ENCODE measurements at regions not wholly inside any gene's neighbourhood (a gene's known extent, or its start where the extent isn't known, plus 50 kb on each side); places are given as distances from the start of the nearest gene placed in this dataset.
"Not testable (repeated sequence)": the region's sequence is repeated elsewhere in the genome, so short reads cannot be mapped to it uniquely, and the experiment has no call there.

DNA sequence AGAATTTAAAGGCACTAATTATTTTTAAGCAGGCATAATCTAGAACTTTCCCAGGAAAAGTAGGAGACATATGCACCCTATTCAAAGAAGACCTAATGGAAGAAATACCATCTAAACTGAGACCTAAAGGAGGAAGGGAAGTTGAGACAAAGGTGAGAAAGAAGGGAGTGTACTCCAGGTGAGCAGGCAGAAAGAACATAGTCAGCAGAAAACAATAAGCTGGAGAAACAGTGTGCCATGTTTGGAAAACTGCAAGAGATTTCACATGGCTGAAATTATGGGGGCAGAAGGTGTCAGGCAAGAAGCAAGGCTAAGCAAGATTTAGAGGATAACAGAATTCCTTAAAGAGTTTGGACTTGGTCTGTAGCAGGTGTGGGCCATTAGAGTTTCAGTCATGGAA lies 167.0 kb upstream of the USP25 start:
- in situ Hi-C loops (cut with HindIII; ENCODE audit: low sequenced_read_pairs) = no loop called here

DNA sequence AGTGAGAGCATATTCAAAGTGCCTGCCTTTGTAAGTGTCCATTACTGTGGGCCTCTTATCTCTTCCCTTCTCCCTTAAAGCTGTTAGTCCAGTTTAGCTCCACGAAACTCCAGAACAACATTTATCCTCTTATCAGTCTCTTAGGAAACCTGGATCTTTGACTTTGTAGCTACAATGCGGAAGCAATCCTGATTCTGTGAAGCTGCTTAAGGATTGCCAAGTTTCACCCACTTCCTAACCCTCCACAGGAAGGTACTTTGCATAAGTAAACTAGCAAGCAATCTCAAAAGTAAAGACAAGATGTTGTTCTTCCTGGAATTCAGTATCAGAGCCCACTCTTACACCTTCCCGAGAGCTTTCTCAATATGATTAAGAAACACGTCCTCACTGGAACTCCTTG lies 164.9 kb upstream of the USP25 start:
- in situ Hi-C loops (cut with HindIII; ENCODE audit: low sequenced_read_pairs) = no loop called here

DNA sequence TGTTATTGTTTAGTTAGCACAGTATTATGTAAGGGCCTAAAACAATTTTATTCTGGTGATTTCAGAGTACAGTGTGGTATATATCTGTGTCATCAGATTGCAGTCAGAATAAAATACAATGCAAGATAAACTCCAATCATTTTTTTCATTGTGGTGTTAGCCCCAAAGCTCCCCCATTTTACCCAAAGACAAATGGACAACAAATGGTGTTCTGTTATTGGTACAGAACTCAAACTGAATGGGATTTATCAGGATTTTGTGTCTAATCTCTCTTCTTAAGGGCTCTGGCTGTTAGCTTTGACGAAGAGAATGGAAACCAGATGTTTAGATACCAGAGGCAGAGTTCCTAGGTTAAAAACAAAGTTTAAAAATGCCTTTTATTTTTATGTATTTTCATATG lies 163.1 kb upstream of the USP25 start:
- in situ Hi-C loops (cut with HindIII; ENCODE audit: low sequenced_read_pairs) = no loop called here

DNA sequence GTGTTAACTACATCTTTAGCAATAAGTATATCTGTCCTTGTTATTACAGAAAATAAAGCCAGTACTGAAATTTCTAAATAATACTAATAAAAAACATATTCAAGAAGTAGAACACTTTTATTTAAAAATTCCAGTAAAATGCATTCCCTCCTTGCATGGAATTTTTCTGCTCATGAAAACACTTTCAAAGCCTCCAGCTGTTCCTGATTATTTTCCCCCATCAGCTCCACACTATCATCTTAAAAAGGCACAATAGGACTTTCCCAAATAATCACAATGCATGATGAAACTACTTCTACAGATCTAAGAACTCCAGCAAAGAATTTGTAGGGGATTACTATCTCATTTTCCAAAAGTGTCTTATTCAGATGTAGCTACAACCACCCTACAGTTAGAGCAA lies 162.6 kb upstream of the USP25 start:
- in situ Hi-C loops (cut with HindIII; ENCODE audit: low sequenced_read_pairs) = no loop called here

DNA sequence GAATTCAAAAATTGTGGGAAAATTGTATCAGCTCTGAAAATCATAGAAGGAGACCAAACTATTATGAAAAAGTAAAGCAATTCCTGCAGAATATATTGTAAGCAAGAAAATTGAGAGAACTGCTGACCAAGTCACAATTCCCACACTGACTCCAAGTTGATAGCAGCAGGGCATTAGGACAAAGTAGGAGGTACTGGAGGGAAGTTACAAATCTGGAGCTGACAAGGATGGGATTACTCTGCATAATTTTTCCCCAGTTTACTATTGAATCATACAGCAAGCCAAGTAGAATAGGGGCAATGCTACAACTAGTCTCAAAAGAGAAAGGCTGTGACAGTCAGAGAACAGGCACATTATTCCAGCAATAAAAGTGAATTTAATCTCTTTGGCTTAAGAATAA lies 161.3 kb upstream of the USP25 start:
- in situ Hi-C loops (cut with HindIII; ENCODE audit: low sequenced_read_pairs) = no loop called here

DNA sequence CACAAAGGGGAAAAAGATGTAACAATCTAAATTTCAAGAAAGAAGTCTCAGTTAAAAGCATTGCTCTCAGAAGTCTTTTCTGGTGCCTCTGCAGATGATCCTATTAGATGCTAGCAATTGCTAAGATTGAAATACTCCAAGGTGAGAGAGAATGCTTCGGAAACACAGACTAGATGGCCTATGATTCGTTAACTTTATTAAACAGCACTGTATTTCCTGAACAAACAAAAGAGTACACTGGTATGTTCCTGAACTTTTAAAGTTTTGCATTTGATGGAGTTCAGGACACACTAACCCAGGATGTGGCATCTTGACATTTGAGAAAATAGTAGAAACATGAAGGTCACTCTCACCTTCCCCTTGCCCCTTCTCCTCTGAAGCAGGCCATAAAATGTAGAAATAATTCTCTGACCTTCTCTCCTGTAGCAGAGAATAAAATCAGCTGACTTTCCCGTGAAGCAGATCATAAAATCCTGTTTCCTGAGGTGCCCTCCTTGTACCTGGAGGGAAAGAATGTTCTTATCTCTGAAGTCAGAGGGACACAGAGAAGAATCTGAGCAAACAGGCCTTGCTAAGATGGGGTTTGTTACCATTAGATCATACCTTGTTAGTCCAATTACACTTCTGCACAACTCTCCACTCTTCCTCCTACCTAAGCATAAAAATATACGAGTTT lies 142.9 kb upstream of the USP25 start:
- in situ Hi-C loops (cut with HindIII; ENCODE audit: low sequenced_read_pairs) = no loop called here

DNA sequence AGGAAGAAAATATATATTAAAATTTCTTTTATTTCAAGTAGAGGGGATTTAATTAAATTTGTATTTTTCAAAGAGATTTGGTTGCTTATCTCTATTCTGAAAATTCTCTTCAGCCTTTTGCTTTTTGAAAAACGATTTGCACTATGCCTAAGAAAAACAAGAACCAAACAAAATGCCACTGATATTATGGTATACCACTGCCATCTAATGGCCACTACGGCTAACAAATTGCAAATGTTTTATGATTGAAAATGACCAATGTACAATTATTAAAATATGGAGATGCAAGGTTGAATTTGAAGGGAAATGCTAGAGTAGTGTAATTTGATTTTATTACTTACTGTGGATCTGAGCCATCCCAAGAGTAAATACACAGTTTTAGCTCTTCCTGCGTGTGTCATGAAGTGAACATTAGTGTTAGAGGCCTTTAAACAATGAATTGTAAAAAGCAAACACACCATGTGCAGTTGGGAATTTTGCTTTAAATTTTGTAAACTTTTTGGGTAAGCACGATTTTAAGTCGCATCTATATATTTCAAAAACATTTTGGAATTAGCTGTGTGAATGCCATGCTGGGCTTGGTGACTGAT lies 137.4 kb upstream of the USP25 start:
- in situ Hi-C loops (cut with HindIII; ENCODE audit: low sequenced_read_pairs) = no loop called here

DNA sequence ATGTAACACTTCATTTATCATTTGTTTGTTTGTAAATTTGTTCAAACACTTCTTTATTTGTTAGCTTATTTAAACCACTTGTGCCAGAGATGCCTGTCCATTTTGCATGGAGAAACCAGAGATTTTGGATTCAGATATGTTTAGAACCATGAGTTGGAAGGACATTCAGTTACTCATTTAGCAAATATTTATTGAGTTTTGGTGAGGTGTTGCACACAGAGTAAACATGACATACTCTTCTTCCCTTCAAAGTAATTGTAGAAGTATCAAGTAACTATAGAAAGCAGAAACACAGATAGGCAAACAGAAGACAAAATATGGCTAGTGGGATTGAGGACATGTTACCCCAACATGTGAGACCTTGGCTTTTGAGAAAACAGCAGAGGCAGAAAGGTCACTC lies 136.8 kb upstream of the USP25 start:
- in situ Hi-C loops (cut with HindIII; ENCODE audit: low sequenced_read_pairs) = no loop called here

DNA sequence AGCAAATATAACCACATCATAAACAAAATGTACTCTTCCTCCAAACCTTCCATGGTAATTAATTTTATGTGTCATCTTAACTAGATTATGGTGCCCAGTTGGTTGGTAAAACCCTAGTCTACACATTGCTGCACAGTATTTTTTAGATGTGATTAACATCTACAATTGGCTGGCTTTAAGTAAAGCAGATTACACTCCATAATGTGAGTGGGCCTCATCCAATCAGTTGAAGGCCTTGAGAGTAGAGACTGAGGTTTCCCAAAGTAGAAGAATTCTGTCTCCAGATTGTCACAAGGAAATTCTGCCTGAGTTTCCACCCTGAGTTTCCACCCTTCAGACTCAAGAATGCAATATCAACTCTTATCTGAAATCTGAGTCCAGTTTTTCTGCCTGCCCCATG lies 128.4 kb upstream of the USP25 start:
- in situ Hi-C loops (cut with HindIII; ENCODE audit: low sequenced_read_pairs) = no loop called here

DNA sequence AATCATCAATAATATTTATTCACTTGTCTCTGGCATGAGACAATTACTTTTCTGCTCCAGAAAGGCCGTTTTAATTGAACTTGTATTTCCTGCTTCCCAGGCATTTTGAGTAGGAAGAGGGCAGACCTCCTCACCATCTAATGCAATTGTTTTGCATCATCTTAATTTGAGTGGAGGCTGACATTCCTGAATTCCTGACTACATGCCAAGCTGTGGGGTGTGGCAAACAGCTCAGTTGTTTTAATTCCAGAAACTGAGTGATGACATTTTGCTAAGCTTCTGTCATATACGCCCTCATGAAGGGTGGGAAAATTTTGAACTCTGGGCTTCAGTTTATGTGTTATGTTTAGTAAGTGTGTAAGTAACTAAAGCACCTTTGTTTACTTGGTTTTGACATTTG lies 125.4 kb upstream of the USP25 start:
- in situ Hi-C loops (cut with HindIII; ENCODE audit: low sequenced_read_pairs) = no loop called here

DNA sequence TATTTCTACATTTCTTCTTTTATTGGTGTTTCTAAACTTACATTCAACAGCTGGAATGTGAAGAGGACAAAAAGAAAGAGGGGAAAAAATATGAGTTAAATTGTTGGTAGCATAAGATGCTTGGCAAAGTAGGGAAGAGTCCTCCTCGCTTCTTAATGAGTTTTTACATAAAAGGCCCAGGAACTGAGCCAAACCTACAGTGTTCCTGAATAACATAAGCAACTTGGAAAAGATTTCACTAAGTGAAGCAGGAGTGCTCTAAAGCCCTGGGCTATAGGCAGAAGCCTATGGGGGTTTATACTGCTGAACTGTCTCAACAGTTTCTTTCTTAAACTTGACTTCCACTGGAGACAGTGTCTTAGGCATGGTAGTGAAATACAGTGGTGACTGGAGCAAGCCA lies 115.0 kb upstream of the USP25 start:
- in situ Hi-C loops (cut with HindIII; ENCODE audit: low sequenced_read_pairs) = no loop called here

DNA sequence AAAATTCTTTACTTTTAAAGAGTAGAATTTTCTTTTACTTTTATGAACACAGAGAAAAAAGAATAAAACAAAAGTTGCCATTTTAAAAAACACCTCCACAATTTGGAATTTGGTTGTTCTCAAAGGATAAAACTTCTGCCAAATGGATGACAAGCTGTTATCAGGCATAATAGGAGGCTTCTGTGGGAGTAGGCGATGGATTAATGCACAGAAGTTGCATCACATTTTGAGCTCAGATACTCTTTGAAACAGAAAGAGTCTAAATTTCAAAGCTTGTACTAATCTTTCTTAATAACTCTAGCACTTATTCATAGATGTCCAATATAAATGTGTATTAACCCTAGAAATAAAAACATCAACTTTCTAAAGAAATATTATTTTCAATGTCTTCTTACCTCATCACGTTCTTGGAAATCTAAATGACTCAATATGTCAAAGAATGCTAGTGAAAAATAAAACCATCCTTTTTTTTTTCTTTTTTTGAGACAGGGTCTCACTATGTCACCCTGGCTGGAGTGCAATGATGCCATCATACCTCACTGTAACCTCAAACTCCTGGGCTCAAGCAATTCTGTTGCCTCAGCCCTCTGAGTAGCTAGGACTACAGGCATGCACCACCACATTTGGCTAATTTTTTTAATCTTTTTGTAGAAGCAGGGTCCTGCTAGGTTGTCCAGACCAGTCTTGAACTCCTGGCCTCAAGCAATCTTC lies 112.8 kb upstream of the USP25 start:
- in situ Hi-C loops (cut with HindIII; ENCODE audit: low sequenced_read_pairs) = no loop called here

DNA sequence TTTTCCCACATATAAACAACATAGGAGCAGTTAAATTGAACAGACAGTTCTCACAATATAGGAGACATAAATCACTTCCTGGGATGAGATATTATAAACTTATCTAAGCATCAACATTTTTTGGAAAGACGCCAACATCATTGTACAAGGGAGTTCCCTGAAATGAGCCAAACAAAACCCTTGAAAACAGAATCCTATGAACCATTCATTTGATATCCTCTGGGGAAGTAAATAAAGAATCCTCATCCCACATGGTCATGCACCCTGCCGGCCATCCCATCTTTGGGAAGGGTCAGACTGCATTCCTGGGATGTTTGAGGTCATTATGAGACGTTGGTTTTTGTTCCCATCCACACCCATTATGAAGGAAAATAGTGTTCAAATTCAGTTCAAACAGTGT lies 111.8 kb upstream of the USP25 start:
- in situ Hi-C loops (cut with HindIII; ENCODE audit: low sequenced_read_pairs) = no loop called here

DNA sequence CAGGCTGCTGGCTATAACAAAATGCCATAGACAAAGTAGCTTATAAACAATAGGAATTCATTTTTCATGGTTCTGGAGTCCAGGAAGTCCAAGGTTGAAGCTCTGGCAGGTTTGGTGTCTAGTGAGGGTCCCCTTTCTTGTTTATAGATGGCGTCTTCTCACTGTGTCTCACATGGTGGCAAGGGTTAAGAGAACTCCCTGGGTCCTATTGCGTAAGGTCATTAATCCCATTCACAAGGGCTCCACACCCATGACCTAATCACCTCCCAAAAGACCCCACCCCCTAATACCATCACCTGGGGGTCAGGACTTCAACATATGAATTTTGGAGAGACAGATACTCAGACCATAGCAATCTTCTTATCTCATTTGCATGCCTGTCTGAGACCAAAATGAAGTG lies 108.9 kb upstream of the USP25 start:
- in situ Hi-C loops (cut with HindIII; ENCODE audit: low sequenced_read_pairs) = no loop called here

DNA sequence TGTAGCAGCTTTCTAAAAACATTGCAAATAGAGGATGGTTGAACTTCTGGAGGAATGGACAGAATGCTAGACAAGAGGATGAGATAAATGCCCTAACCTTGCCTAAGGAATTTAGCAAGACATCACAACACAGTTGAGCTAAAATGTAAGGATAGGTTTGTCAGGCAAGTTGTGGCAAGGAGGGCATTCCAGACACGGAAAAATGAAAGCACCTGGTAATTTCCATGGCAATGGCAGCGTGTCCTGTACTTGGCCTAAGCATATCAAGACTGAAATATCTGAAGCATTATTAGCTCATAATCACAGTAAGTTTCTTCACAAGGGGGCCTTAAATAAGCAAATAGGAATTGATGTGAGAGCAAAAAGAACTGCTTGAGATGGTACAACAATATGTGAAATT lies 105.1 kb upstream of the USP25 start:
- in situ Hi-C loops (cut with HindIII; ENCODE audit: low sequenced_read_pairs) = no loop called here

DNA sequence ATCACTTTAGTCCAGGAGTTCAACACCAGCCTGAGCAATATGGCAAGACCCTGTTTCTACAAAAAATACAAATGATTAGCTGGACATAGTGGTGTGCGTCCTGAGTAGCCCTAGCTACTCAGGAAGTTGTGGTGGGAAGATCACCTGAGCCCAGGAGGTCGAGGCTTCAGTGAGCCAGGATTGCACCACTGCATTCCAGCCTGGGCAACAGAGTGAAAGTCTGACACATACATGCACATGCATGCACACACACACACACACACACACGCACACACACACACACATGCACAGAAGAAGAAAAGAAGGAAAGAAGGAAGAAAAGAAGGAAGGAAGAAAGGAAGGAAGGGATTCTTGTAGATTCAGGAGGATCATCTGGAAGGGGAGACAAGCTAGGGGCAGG lies 104.4 kb upstream of the USP25 start:
- in situ Hi-C loops (cut with HindIII; ENCODE audit: low sequenced_read_pairs) = no loop called here

DNA sequence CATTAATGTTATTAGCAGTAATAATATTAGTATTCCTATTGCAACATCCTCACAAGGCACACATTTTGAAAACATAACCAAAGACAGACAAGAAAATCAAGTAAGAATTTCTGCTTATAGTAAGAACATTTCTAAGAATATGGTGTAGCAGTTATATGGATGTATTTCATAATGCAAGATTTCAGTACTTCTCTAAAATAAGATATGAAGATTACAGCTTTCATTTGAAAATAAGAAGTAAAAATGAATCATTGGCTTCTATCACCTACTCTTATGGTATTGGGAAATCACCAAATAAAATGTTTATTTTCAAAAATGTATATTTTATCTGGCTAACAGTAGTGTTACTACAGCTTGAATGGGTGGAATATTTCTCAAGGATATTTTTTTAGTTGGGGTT lies 103.8 kb upstream of the USP25 start:
- in situ Hi-C loops (cut with HindIII; ENCODE audit: low sequenced_read_pairs) = no loop called here

DNA sequence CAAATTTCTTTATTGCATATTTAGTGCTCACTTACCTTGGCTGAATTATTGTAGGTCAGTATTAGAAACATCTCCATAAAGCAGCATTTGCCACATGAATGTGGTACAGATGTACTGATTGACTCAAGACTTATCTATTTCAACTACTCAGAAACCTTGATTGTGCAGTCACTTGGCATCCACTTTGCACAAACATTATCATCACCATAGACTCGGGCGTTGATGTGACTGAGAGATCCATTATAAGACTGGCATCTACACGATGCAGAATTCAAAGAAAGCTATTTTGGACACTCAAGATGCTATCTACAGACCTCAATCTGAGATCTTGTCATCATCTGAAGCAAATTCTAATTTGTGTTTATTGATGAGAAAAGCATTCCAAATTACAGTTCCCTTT lies 102.8 kb upstream of the USP25 start:
- in situ Hi-C loops (cut with HindIII; ENCODE audit: low sequenced_read_pairs) = no loop called here

DNA sequence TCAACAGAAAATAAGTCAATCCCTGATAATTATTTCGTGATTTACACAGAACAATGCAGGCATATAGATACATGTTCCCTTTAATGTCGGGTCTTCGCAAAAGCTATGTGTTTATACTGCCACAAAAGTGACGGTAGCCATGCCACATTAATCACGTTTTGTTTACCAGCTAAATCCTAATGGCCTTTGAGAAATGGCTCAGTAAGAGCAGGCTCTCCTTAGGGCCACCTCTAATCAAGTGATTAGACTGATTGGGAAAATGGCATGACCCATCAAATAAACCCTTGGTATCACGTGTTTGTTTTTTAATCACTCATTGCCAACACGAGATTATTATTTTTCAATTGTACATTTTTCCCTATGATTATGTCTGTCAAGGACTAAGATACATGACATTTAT lies 102.0 kb upstream of the USP25 start:
- in situ Hi-C loops (cut with HindIII; ENCODE audit: low sequenced_read_pairs) = no loop called here

DNA sequence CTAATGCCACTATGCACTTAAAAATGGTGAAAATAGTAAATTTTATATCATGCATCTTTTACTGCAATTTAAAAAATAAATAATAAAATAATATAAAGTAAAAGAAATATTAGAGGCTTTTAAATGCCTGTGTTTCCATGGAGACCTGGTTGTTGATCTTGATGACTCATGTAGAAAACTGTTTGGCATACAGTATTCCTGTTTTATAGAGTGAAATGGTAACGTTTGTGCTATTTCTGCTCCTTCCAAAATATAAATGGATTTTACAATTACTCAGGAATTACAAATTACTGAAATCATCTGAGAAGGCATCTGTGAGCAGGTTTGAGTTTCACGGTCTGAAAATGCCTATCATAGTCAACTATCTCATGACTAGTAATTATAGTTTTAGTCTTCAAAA lies 98.4 kb upstream of the USP25 start:
- in situ Hi-C loops (cut with HindIII; ENCODE audit: low sequenced_read_pairs) = no loop called here

DNA sequence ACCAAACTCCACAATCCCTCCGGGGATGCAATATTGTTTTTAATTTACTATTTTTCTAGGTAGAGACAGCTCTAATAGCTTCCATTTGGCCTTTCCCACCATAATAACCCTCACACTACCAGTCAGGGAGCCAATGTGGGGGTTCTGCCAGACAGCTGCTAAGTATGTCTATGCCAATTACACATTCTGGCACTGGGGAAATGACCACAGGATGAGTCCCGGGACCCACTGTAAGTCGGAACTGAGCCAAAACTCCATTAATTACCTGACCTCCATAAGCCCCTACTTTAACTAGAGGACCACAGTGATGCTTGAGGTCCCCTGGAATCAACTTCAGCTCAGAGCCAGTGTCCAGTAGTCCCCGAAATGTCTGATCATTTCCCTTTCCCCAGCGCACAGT lies 95.2 kb upstream of the USP25 start:
- in situ Hi-C loops (cut with HindIII; ENCODE audit: low sequenced_read_pairs) = not testable (repeated sequence)

DNA sequence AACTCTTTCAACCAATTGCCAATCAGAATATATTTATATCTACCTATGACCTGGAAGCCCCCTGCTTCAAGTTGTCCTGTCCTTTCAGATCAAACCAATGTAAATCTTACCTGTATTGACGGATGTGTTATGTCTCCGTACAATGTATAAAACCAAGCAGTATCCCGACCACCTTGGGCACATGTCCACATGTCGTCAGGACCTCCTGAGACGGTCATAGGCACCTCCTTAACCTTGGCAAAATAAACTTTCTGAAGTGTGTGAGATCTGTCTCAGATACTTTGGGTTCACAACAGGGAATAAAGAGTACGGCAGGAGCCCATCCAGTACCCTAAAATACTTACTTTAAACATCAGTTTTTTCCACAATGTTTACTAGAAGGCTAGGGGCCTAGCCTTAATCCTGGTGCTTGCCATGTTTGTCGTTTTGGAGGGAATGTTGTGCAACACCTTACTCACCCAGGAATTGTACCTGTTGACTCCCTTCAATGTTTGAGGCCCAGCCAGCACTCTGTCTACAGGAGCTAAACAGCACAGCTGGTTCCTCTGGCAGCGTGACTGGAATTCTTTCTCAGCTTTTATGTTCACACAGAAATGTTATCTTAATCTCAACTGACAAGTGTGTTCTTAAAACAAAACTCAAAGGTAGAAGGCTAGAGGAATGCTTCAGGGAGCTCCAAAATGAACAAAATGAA lies 90.8 kb upstream of the USP25 start:
- in situ Hi-C loops (cut with HindIII; ENCODE audit: low sequenced_read_pairs) = no loop called here
